A549 (cell line): ENCODE measurements at regions not wholly inside any gene's neighbourhood (a gene's known extent, or its start where the extent isn't known, plus 50 kb on each side); places are given as distances from the start of the nearest gene placed in this dataset.

ENCODE experiments used
- EP300 ChIP-seq, 2 experiments: fragments of >200 bp; sonication (Bioruptor Twin); formaldehyde crosslinking; IDR thresholded peaks; 2 replicates in 1 of 2; 3 replicates in 1 of 2; pipeline ENCODE4 v1.6.1; 2016 to 2017
- GATA3 ChIP-seq: IDR thresholded peaks from 2 replicates; pipeline ENCODE4 v1.6.1; 2012; ENCODE audit warnings: borderline replicate concordance
- MAFK ChIP-seq: fragments of 450-650 bp; IDR thresholded peaks from 2 replicates; pipeline ENCODE4 v1.6.1; 2014; ENCODE audit not compliant: partially characterized antibody
- NR3C1 ChIP-seq: fragments of >200 bp; sonication (Bioruptor Twin); formaldehyde crosslinking; IDR thresholded peaks from 3 replicates; pipeline ENCODE4 v1.6.1; 2017
- RFX5 ChIP-seq: fragments of 450-650 bp; IDR thresholded peaks from 2 replicates; pipeline ENCODE4 v1.7.1; 2014; ENCODE audit warnings: antibody characterized with exemption, mild to moderate bottlenecking, moderate library complexity
- TF ChIP-seq, protein P1 (sequence below): fragments of >200 bp; sonication (Bioruptor Twin); formaldehyde crosslinking; IDR thresholded peaks from 3 replicates; pipeline ENCODE4 v1.5.1; 2016
- TF ChIP-seq, protein P2 (sequence below): IDR thresholded peaks from 2 replicates; pipeline ENCODE4 v1.6.1; 2012

DNA sequence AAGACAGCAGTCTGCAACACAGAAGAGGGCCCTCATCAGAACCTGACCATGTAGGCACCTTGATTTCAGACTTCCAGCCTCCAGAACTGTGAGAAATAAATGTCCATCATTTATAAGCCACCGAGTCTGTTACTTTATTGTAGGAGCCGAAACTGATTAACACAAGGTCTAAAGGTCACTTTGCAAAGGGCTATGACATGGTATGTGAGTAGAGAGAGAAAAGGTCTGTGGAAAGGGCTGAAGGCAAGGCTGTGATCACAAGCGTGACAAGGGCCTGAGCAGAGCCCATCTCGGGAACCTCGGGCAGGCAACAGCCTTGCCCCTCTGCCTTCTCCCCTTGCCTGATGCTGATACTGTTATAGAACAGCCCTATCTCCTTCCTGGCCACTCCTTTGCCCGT lies 73.4 kb upstream of the TEAD1 start:
- TF ChIP-seq, protein P1, sequence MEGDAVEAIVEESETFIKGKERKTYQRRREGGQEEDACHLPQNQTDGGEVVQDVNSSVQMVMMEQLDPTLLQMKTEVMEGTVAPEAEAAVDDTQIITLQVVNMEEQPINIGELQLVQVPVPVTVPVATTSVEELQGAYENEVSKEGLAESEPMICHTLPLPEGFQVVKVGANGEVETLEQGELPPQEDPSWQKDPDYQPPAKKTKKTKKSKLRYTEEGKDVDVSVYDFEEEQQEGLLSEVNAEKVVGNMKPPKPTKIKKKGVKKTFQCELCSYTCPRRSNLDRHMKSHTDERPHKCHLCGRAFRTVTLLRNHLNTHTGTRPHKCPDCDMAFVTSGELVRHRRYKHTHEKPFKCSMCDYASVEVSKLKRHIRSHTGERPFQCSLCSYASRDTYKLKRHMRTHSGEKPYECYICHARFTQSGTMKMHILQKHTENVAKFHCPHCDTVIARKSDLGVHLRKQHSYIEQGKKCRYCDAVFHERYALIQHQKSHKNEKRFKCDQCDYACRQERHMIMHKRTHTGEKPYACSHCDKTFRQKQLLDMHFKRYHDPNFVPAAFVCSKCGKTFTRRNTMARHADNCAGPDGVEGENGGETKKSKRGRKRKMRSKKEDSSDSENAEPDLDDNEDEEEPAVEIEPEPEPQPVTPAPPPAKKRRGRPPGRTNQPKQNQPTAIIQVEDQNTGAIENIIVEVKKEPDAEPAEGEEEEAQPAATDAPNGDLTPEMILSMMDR, result no peak
- TF ChIP-seq MAFK (no peak), GATA3 (no peak), RFX5 (no peak), NR3C1 (no peak), EP300 (IDR thresholded peaks at IDR 0.05) (no peak)
- TF ChIP-seq, protein P2, sequence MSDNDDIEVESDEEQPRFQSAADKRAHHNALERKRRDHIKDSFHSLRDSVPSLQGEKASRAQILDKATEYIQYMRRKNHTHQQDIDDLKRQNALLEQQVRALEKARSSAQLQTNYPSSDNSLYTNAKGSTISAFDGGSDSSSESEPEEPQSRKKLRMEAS, result no peak
